KMS-11 (cell line): ENCODE measurements at regions not wholly inside any gene's neighbourhood (a gene's known extent, or its start where the extent isn't known, plus 50 kb on each side); places are given as distances from the start of the nearest gene placed in this dataset.

Experiments
- H2AFZ ChIP-seq: fragments of 200-600 bp; sonication (generic); 2 replicates; pipeline ENCODE4 v1.6.1; 2016; ENCODE audit warnings: antibody characterized with exemption, mixed run types, low read depth
- H3K27ac ChIP-seq: fragments of 200-600 bp; sonication (generic); 2 replicates; pipeline ENCODE4 v1.6.1; 2016; ENCODE audit warnings: mild to moderate bottlenecking, mixed run types
- H3K27me3 ChIP-seq: fragments of 200-600 bp; sonication (generic); 2 replicates; pipeline ENCODE4 v1.6.1; 2017; ENCODE audit warnings: mild to moderate bottlenecking, low read depth, mixed run types, moderate library complexity; ENCODE audit not compliant: insufficient read depth
- H3K36me3 ChIP-seq: fragments of 200-600 bp; sonication (generic); 2 replicates; pipeline ENCODE4 v1.6.1; 2017; ENCODE audit warnings: mild to moderate bottlenecking, mixed run types; ENCODE audit not compliant: insufficient read depth
- H3K4me1 ChIP-seq: fragments of 200-600 bp; sonication (generic); 2 replicates; pipeline ENCODE4 v1.6.1; 2016; ENCODE audit warnings: mild to moderate bottlenecking, low read depth, mixed run types; ENCODE audit not compliant: poor library complexity, severe bottlenecking
- H3K4me2 ChIP-seq: fragments of 200-600 bp; sonication (generic); 2 replicates; pipeline ENCODE4 v1.7.0; 2016; ENCODE audit warnings: mild to moderate bottlenecking, mixed run types
- H3K4me3 ChIP-seq: fragments of 200-600 bp; sonication (generic); IDR thresholded peaks from 2 replicates; pipeline ENCODE4 v1.6.1; 2017; ENCODE audit warnings: low read depth, low read length, mixed read lengths; ENCODE audit not compliant: insufficient read depth
- H3K79me2 ChIP-seq: fragments of 200-600 bp; sonication (generic); 2 replicates; pipeline ENCODE4 v1.6.1; 2016; ENCODE audit warnings: low read depth, mixed run types; ENCODE audit not compliant: insufficient read depth
- H3K9ac ChIP-seq: fragments of 200-600 bp; sonication (generic); 2 replicates; pipeline ENCODE4 v1.6.1; 2016; ENCODE audit warnings: mild to moderate bottlenecking, mixed run types
- H4K20me1 ChIP-seq: fragments of 200-600 bp; sonication (generic); 2 replicates; pipeline ENCODE4 v1.6.1; 2016; ENCODE audit warnings: mild to moderate bottlenecking, mixed run types; ENCODE audit not compliant: insufficient read depth
- CTCF ChIP-seq: fragments of 200-600 bp; sonication (generic); conservative IDR thresholded peaks from 2 replicates; pipeline ENCODE4 v1.6.1; 2017; ENCODE audit warnings: low read depth, mild to moderate bottlenecking, antibody characterized with exemption, low read length, moderate library complexity, mixed read lengths

- Histone ChIP-seq H3K4me1 (no peaks in the 10 kb centered on the region), H3K4me2 (no peak overlapping the region), H3K27me3 (no peaks in the 10 kb centered on the region), H3K79me2 (no peaks in the 10 kb centered on the region), H3K4me3 (no peak overlapping the region), H3K36me3 (no peaks in the 10 kb centered on the region), H3K27ac (no peak overlapping the region), H4K20me1 (no peaks in the 10 kb centered on the region), H3K9ac (no peak overlapping the region), H2AFZ (no peak overlapping the region)
- TF ChIP-seq CTCF: no peak
Observed at GRCh38 chr12:34388636-34389377, 366.5 kb downstream of the ALG10 start.

- Histone ChIP-seq H4K20me1 (no peaks in the 10 kb centered on the region), H3K27ac (no peak overlapping the region), H3K36me3 (no peaks in the 10 kb centered on the region), H3K79me2 (no peaks in the 10 kb centered on the region), H3K27me3 (no peaks in the 10 kb centered on the region), H2AFZ (no peak overlapping the region), H3K4me2 (no peak overlapping the region), H3K4me1 (no peaks in the 10 kb centered on the region), H3K9ac (no peak overlapping the region), H3K4me3 (no peak overlapping the region)
- no peak for TF ChIP-seq CTCF
Observed at GRCh38 chr12:34389378-34390170, 367.3 kb downstream of the ALG10 start.

GRCh38 chr12:34390171-34390841 is 368.0 kb downstream of the ALG10 start:
- H3K27ac ChIP-seq: no peak overlapping the region
- H3K79me2 ChIP-seq: no peaks in the 10 kb centered on the region
- no peak overlapping the region for H2AFZ ChIP-seq
- no peak overlapping the region for H3K4me3 ChIP-seq
- H4K20me1 ChIP-seq: no peaks in the 10 kb centered on the region
- no peaks in the 10 kb centered on the region for H3K36me3 ChIP-seq
- no peak overlapping the region for H3K9ac ChIP-seq
- H3K27me3 ChIP-seq: no peaks in the 10 kb centered on the region; the same call in 1 of the 2 replicates
- H3K4me1 ChIP-seq: no peaks in the 10 kb centered on the region
- H3K4me2 ChIP-seq: no peak overlapping the region
- TF ChIP-seq CTCF: no peak

- no peak for TF ChIP-seq CTCF
- no peak overlapping the region for H2AFZ ChIP-seq
- no peaks in the 10 kb centered on the region for H4K20me1 ChIP-seq
- no peaks in the 10 kb centered on the region for H3K79me2 ChIP-seq
- H3K27me3 ChIP-seq: no peaks in the 10 kb centered on the region; the same call in 1 of the 2 replicates
- H3K27ac ChIP-seq: no peak overlapping the region
- H3K36me3 ChIP-seq: no peaks in the 10 kb centered on the region
- no peak overlapping the region for H3K4me3 ChIP-seq
- no peak overlapping the region for H3K9ac ChIP-seq
- H3K4me1 ChIP-seq: no peaks in the 10 kb centered on the region
- no peak overlapping the region for H3K4me2 ChIP-seq
Observed at GRCh38 chr12:34390846-34391700, 368.8 kb downstream of the ALG10 start.
